ENCODE measurements at regions not wholly inside any gene's neighbourhood (a gene's known extent, or its start where the extent isn't known, plus 50 kb on each side); places are given as distances from the start of the nearest gene placed in this dataset.

- TF ChIP-seq CTCF (IDR thresholded peaks at IDR 0.05) (no peak), POLR2A (IDR thresholded peaks at IDR 0.05) (no peak)
Measured at GRCh38 chr3:59506191-59506590, 456.4 kb upstream of the CFAP20DC start.

Data from lower leg skin (tissue), 3 donors.